ENCODE measurements at regions not wholly inside any gene's neighbourhood (a gene's known extent, or its start where the extent isn't known, plus 50 kb on each side); places are given as distances from the start of the nearest gene placed in this dataset.

- no peak for DNase-seq (ENCODE audit: low spot score)
Observed at GRCh38 chr9:120117081-120117480, 462.9 kb downstream of the CDK5RAP2 start.

- no peak for DNase-seq (ENCODE audit: low spot score)
Observed at GRCh38 chr9:120110520-120110919, 469.4 kb downstream of the CDK5RAP2 start.

GRCh38 chr9:120109242-120109641, 470.7 kb downstream of the CDK5RAP2 start:
- DNase-seq (ENCODE audit: low spot score): no peak

GRCh38 chr9:120107138-120107537, 472.8 kb downstream of the CDK5RAP2 start:
- no peak for DNase-seq (ENCODE audit: low spot score)

- DNase-seq (ENCODE audit: low spot score): no peak
Observed at GRCh38 chr9:120104771-120105170, 475.2 kb downstream of the CDK5RAP2 start.

GRCh38 chr9:120100595-120100994, 479.4 kb downstream of the CDK5RAP2 start:
- DNase-seq (ENCODE audit: low spot score): no peak

- DNase-seq (ENCODE audit: low spot score): no peak
Observed at GRCh38 chr9:120099065-120099464, 480.9 kb downstream of the CDK5RAP2 start.

GRCh38 chr9:120098584-120098983, 481.4 kb downstream of the CDK5RAP2 start:
- no peak for DNase-seq (ENCODE audit: low spot score)

GRCh38 chr9:120091206-120091605, 488.8 kb downstream of the CDK5RAP2 start:
- no peak for DNase-seq (ENCODE audit: low spot score)

- DNase-seq (ENCODE audit: low spot score): no peak
Observed at GRCh38 chr9:120080849-120081248, 499.1 kb downstream of the CDK5RAP2 start.

GRCh38 chr9:120078112-120078511, 501.9 kb downstream of the CDK5RAP2 start:
- DNase-seq (ENCODE audit: low spot score): no peak

GRCh38 chr9:120071760-120072159, 508.2 kb downstream of the CDK5RAP2 start:
- DNase-seq (ENCODE audit: low spot score): no peak

GRCh38 chr9:120066315-120066714, 513.7 kb downstream of the CDK5RAP2 start:
- DNase-seq (ENCODE audit: low spot score): no peak

GRCh38 chr9:120065151-120065550, 514.8 kb downstream of the CDK5RAP2 start:
- no peak for DNase-seq (ENCODE audit: low spot score)

- DNase-seq (ENCODE audit: low spot score): no peak
Observed at GRCh38 chr9:120045011-120045410, 535.0 kb downstream of the CDK5RAP2 start.

GRCh38 chr9:120043448-120043847, 536.5 kb downstream of the CDK5RAP2 start:
- no peak for DNase-seq (ENCODE audit: low spot score)

- no peak for DNase-seq (ENCODE audit: low spot score)
Observed at GRCh38 chr9:120040896-120041295, 539.1 kb downstream of the CDK5RAP2 start.

GRCh38 chr9:120038342-120038741, 541.6 kb downstream of the CDK5RAP2 start:
- no peak for DNase-seq (ENCODE audit: low spot score)

- no peak for DNase-seq (ENCODE audit: low spot score)
Observed at GRCh38 chr9:120032639-120033038, 547.3 kb downstream of the CDK5RAP2 start.

GRCh38 chr9:120030847-120031246, 549.1 kb downstream of the CDK5RAP2 start:
- no peak for DNase-seq (ENCODE audit: low spot score)

GRCh38 chr9:120018550-120018949, 561.4 kb downstream of the CDK5RAP2 start:
- DNase-seq (ENCODE audit: low spot score): no peak

- no peak for DNase-seq (ENCODE audit: low spot score)
Observed at GRCh38 chr9:120018037-120018436, 561.9 kb downstream of the CDK5RAP2 start.

- DNase-seq (ENCODE audit: low spot score): no peak
Observed at GRCh38 chr9:120016231-120016630, 563.7 kb downstream of the CDK5RAP2 start.

GRCh38 chr9:120014796-120015195, 565.2 kb downstream of the CDK5RAP2 start:
- no peak for DNase-seq (ENCODE audit: low spot score)

- DNase-seq (ENCODE audit: low spot score): no peak
Observed at GRCh38 chr9:120009856-120010255, 570.1 kb downstream of the CDK5RAP2 start.

Data from CD4-positive, alpha-beta T cell treated with Interleukin-15 for 4 hours (primary cell).